ENCODE measurements at regions not wholly inside any gene's neighbourhood (a gene's known extent, or its start where the extent isn't known, plus 50 kb on each side); places are given as distances from the start of the nearest gene placed in this dataset.

GRCh38 chr16:85254051-85254450 is 141.8 kb upstream of the CIBAR2 start:
- TF ChIP-seq EZH2phosphoT487 (IDR thresholded peaks at IDR 0.05; ENCODE audit: insufficient read depth, low read depth) (no peak), EZH2 (IDR thresholded peaks at IDR 0.05; ENCODE audit: insufficient read depth, poor library complexity, severe bottlenecking) (no peak)
- WGBS, 2 experiments (ENCODE audit: low coverage in 1 of 2, low lambda C conversion rate in 2 of 2, missing lambda C conversion rate in 2 of 2): 91 to 94% methylated on average over 9 of the region's 9 CpGs
- Histone ChIP-seq H2AFZ (no peak overlapping the region), H3F3A (ENCODE audit: insufficient read depth) (no peaks in the 10 kb centered on the region), H3K4me3 (no peak overlapping the region), H3K9me3 (ENCODE audit: low read depth) (no peaks in the 10 kb centered on the region), H3K27ac (no peak overlapping the region), H3K4me1 (ENCODE audit: insufficient read depth) (no peaks in the 10 kb centered on the region), H3K79me2 (ENCODE audit: insufficient read depth) (peaks cover 83% of the 10 kb centered on the region), H3K27me3 (replicated peaks; ENCODE audit: insufficient read depth) (no peaks in the 10 kb centered on the region), H3K9ac (no peak overlapping the region), H4K20me1 (ENCODE audit: insufficient read depth) (peaks cover 3% of the 10 kb centered on the region; the same call in 1 of the 2 replicates), H3K36me3 (ENCODE audit: low read depth) (no peaks in the 10 kb centered on the region), H3K9me2 (ENCODE audit: insufficient read depth) (no peaks in the 10 kb centered on the region), H3K4me2 (ENCODE audit: unreplicated experiment) (no peak overlapping the region)
- in situ Hi-C loops (cut with MboI): no loop called here
- no peak for DNase-seq

- DNase-seq: no peak
- H2AFZ ChIP-seq: no peak overlapping the region
- H3K4me1 ChIP-seq (ENCODE audit: insufficient read depth): no peaks in the 10 kb centered on the region
- H3K9ac ChIP-seq: no peak overlapping the region
- 97% methylated on average over 20 to 22 of the region's 24 CpGs for WGBS, 2 experiments (ENCODE audit: low coverage in 1 of 2, low lambda C conversion rate in 2 of 2, missing lambda C conversion rate in 2 of 2)
- TF ChIP-seq EZH2 (IDR thresholded peaks at IDR 0.05; ENCODE audit: insufficient read depth, poor library complexity, severe bottlenecking) (no peak), EZH2phosphoT487 (IDR thresholded peaks at IDR 0.05; ENCODE audit: insufficient read depth, low read depth) (no peak)
- H3K9me3 ChIP-seq (ENCODE audit: low read depth): no peaks in the 10 kb centered on the region
- no peaks in the 10 kb centered on the region for H3K36me3 ChIP-seq (ENCODE audit: low read depth)
- in situ Hi-C loops (cut with MboI): no loop called here
- H3F3A ChIP-seq (ENCODE audit: insufficient read depth): no peaks in the 10 kb centered on the region
- no peak overlapping the region for H3K27ac ChIP-seq
- H3K4me3 ChIP-seq: no peak overlapping the region
- peaks cover 76% of the 10 kb centered on the region for H3K79me2 ChIP-seq (ENCODE audit: insufficient read depth)
- H3K4me2 ChIP-seq (ENCODE audit: unreplicated experiment): no peak overlapping the region
- peaks cover 3% of the 10 kb centered on the region; the same call in 1 of the 2 replicates for H4K20me1 ChIP-seq (ENCODE audit: insufficient read depth)
- H3K9me2 ChIP-seq (ENCODE audit: insufficient read depth): no peaks in the 10 kb centered on the region
- no peaks in the 10 kb centered on the region for H3K27me3 ChIP-seq (replicated peaks; ENCODE audit: insufficient read depth)
Observed at GRCh38 chr16:85254921-85255320, 142.6 kb upstream of the CIBAR2 start.

GRCh38 chr16:85255777-85256176 is 143.5 kb upstream of the CIBAR2 start:
- Histone ChIP-seq H2AFZ (no peak overlapping the region), H3K9me3 (ENCODE audit: low read depth) (no peaks in the 10 kb centered on the region), H3F3A (ENCODE audit: insufficient read depth) (no peaks in the 10 kb centered on the region), H3K4me3 (no peak overlapping the region), H4K20me1 (ENCODE audit: insufficient read depth) (peaks cover 3% of the 10 kb centered on the region; the same call in 1 of the 2 replicates), H3K27me3 (replicated peaks; ENCODE audit: insufficient read depth) (no peaks in the 10 kb centered on the region), H3K27ac (no peak overlapping the region), H3K4me2 (ENCODE audit: unreplicated experiment) (no peak overlapping the region), H3K9ac (no peak overlapping the region), H3K4me1 (ENCODE audit: insufficient read depth) (no peaks in the 10 kb centered on the region), H3K79me2 (ENCODE audit: insufficient read depth) (peaks cover 73% of the 10 kb centered on the region), H3K9me2 (ENCODE audit: insufficient read depth) (no peaks in the 10 kb centered on the region), H3K36me3 (ENCODE audit: low read depth) (no peaks in the 10 kb centered on the region)
- in situ Hi-C loops (cut with MboI): no loop called here
- no peak for DNase-seq
- 95% methylated on average over 10 of the region's 10 CpGs for WGBS, 2 experiments (ENCODE audit: low coverage in 1 of 2, low lambda C conversion rate in 2 of 2, missing lambda C conversion rate in 2 of 2)
- TF ChIP-seq EZH2 (IDR thresholded peaks at IDR 0.05; ENCODE audit: insufficient read depth, poor library complexity, severe bottlenecking) (no peak), EZH2phosphoT487 (IDR thresholded peaks at IDR 0.05; ENCODE audit: insufficient read depth, low read depth) (no peak)

- Histone ChIP-seq H3K27ac (no peak overlapping the region), H3F3A (ENCODE audit: insufficient read depth) (no peaks in the 10 kb centered on the region), H3K9me2 (ENCODE audit: insufficient read depth) (no peaks in the 10 kb centered on the region), H3K27me3 (replicated peaks; ENCODE audit: insufficient read depth) (no peaks in the 10 kb centered on the region), H3K9ac (no peak overlapping the region), H3K4me1 (ENCODE audit: insufficient read depth) (no peaks in the 10 kb centered on the region), H3K36me3 (ENCODE audit: low read depth) (no peaks in the 10 kb centered on the region), H4K20me1 (ENCODE audit: insufficient read depth) (peaks cover 3% of the 10 kb centered on the region; the same call in 1 of the 2 replicates), H3K4me3 (no peak overlapping the region), H3K9me3 (ENCODE audit: low read depth) (no peaks in the 10 kb centered on the region), H3K79me2 (ENCODE audit: insufficient read depth) (peaks cover 73% of the 10 kb centered on the region), H2AFZ (no peak overlapping the region), H3K4me2 (ENCODE audit: unreplicated experiment) (no peak overlapping the region)
- in situ Hi-C loops (cut with MboI): no loop called here
- TF ChIP-seq EZH2 (IDR thresholded peaks at IDR 0.05; ENCODE audit: insufficient read depth, poor library complexity, severe bottlenecking): no peak
- TF ChIP-seq EZH2phosphoT487 (IDR thresholded peaks at IDR 0.05; ENCODE audit: insufficient read depth, low read depth): no peak
- DNase-seq: no peak
- 82 to 85% methylated on average over 16 to 17 of the region's 18 CpGs for WGBS, 2 experiments (ENCODE audit: low coverage in 1 of 2, low lambda C conversion rate in 2 of 2, missing lambda C conversion rate in 2 of 2)
Observed at GRCh38 chr16:85256190-85256739, 144.0 kb upstream of the CIBAR2 start.
